ENCODE measurements at regions not wholly inside any gene's neighbourhood (a gene's known extent, or its start where the extent isn't known, plus 50 kb on each side); places are given as distances from the start of the nearest gene placed in this dataset.
"Not testable (repeated sequence)": the region's sequence is repeated elsewhere in the genome, so short reads cannot be mapped to it uniquely, and the experiment has no call there.

GRCh38 chr2:199556527-199557285 is 99.0 kb upstream of the SATB2 start:
- DNase-seq, result no peak

- DNase-seq, result no peak
Observed at GRCh38 chr2:199554026-199554425, 96.3 kb upstream of the SATB2 start.

- no peak for DNase-seq
Observed at GRCh38 chr2:199552141-199552540, 94.4 kb upstream of the SATB2 start.

GRCh38 chr2:199543606-199544172 is 86.0 kb upstream of the SATB2 start:
- DNase-seq, result no peak

- DNase-seq, result no peak
Observed at GRCh38 chr2:199535445-199536177, 77.9 kb upstream of the SATB2 start.

GRCh38 chr2:199533873-199534272 is 76.1 kb upstream of the SATB2 start:
- not testable (repeated sequence) for DNase-seq

- no peak for DNase-seq
Observed at GRCh38 chr2:199527071-199527470, 69.3 kb upstream of the SATB2 start.

- DNase-seq, result no peak
Observed at GRCh38 chr2:199524689-199525574, 67.2 kb upstream of the SATB2 start.

- DNase-seq, result no peak
Observed at GRCh38 chr2:199509403-199509802, 51.7 kb upstream of the SATB2 start.

Measured in CD4-positive, alpha-beta T cell treated with Interleukin-4 for 4 hours (primary cell).